Cardiac fibroblast (primary cell): ENCODE measurements at regions not wholly inside any gene's neighbourhood (a gene's known extent, or its start where the extent isn't known, plus 50 kb on each side); places are given as distances from the start of the nearest gene placed in this dataset.

Experiments used
- DNase-seq, 2 donors: peaks; one replicate each; pipeline versions ENCODE4 v3.0.0 to v3.0.0-alpha.2; 2010; ENCODE audit warnings: low read depth in 2 of 2
- H3K4me3 ChIP-seq, 2 donors: replicated peaks in 1 of 2; 1 replicate in 1 of 2; 2 replicates in 1 of 2; pipeline ENCODE4 v1.5.1; 2011; ENCODE audit warnings: low read depth in 2 of 2, low read length in 2 of 2, mild to moderate bottlenecking in 2 of 2, moderate library complexity in 1 of 2
- TF ChIP-seq, protein P1 (sequence below): IDR thresholded peaks from one replicate; pipeline ENCODE4 v1.5.1; 2011; ENCODE audit warnings: low read depth, mild to moderate bottlenecking, low read length, inconsistent platforms

DNA sequence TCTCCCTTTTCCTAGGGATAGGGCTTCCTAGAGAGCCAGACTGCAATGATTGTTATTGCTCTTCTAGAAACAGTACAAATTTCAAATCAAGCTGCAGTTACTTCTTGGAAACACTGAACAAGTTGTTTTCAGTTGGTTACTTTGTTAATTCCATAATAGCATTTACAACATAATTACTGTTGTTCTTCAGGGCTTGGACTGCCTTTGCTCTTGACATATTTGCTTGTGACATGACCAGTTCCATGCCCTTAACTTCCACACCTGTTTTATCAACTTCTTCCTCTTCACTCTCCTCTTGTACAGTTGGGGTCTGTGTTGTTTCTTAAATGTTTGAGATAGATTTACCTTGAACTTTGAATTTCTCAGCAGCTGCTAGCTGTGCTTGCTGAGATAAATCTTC is 104.4 kb downstream of the SEC23IP start:
- DNase-seq: no peak
- H3K4me3 ChIP-seq: no peak overlapping the region
- TF ChIP-seq, protein P1, sequence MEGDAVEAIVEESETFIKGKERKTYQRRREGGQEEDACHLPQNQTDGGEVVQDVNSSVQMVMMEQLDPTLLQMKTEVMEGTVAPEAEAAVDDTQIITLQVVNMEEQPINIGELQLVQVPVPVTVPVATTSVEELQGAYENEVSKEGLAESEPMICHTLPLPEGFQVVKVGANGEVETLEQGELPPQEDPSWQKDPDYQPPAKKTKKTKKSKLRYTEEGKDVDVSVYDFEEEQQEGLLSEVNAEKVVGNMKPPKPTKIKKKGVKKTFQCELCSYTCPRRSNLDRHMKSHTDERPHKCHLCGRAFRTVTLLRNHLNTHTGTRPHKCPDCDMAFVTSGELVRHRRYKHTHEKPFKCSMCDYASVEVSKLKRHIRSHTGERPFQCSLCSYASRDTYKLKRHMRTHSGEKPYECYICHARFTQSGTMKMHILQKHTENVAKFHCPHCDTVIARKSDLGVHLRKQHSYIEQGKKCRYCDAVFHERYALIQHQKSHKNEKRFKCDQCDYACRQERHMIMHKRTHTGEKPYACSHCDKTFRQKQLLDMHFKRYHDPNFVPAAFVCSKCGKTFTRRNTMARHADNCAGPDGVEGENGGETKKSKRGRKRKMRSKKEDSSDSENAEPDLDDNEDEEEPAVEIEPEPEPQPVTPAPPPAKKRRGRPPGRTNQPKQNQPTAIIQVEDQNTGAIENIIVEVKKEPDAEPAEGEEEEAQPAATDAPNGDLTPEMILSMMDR: no peak

DNA sequence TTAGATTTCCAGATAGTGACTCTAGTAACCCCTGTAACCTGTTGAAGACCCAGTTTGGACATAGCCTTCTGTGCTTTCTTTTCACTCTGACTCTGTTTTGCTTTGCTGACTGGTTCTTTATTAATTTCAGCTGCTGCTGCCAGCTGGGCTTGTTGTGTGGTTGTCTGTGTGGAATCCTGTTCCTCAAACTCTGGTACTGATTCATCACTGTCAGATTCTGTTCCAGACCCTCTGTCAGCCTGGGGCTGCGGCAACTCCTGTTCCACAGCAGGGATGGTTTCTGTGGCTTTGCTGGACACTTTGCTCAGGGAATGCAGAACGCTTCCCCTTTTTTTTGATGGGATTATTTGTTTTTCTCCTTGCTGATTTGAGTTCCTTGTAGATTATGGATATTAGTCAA is 104.9 kb downstream of the SEC23IP start:
- DNase-seq: no peak
- H3K4me3 ChIP-seq: no peak overlapping the region
- TF ChIP-seq, protein P1: no peak

DNA sequence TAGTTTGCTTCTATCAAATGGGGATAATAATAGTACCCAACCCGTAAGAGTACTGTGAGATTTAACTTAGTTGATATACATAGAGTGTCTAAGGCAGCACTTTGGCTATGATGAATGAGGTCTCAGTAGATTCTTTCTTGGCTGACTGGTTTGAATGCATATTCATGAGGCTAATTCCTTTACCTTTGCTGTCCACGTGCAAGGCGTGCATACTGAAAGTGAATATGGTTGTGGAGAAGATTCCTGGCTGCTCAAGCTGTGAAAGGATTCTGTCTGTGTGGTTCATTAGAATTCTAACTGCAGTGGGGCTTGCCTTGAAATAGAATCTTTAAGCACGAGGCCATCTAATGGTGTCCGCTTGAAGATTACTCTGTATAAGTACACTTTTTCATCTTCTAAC is 110.3 kb downstream of the SEC23IP start:
- TF ChIP-seq, protein P1: no peak
- H3K4me3 ChIP-seq: no peak overlapping the region
- no peak for DNase-seq

DNA sequence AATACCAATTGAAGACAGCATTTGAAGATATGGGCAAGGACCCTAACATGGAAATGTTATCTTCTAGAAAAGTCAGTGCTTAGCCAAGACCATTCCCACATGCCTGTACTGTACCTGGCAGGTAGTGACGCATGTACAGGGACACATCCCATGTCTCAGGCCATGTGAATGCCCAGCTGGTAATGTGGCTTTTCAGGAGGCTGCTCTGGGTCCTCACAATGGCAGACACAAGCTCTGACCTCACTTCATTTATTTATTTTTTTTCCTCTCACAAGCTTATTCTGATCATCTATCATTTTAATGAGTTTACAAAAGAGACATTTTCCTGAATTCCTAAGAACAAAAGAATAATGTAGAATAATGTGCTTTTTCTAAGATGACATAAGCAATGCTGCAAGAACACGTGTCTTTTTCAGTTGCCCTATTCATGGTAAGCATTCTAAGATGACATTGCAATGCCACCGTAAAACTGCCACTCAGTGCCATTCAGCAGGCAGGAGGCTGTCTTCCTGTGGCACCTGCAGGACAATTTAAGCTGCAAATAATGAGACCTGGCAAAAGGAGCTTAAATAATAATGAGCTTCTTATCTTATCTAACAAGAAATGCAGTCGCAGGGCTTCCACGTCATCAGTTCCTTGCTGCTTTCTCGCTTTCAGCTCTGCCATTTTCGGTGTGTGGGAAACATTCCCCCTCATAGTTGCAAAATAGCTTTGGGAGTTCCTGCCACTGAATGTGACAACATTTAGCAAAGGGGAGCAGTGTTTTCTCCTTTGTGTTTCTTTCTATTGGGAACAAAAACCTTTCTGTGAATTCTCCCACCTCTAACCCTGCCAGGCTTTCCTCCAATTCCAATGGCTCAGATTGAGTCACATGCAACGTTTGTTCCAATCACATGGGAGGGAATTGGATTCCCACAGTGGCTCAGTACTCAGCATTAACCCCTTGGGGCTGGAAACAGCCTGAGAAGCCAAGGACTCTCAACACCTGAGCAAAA is 113.0 kb downstream of the SEC23IP start:
- no peak for DNase-seq
- H3K4me3 ChIP-seq: no peak overlapping the region
- TF ChIP-seq, protein P1: no peak

DNA sequence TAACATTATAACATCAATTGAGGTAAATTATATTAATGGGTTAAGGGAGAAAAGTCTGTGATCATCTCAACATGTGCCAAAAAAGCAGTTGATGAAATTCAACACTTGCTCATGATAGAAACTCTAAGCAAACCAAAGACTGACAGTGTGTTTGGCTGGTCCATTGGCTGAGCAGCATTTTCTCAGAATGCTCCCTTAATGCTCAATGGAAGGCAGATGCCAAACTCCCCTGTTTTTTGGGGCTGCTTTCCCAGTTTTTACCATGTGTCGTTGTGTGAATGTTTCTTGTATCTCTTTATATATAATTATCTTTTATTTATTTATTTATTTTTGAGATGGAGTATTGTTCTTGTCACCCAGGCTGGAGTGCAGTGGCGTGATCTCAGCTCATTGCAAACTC is 114.7 kb downstream of the SEC23IP start:
- TF ChIP-seq, protein P1: no peak
- no peak overlapping the region for H3K4me3 ChIP-seq
- no peak for DNase-seq

DNA sequence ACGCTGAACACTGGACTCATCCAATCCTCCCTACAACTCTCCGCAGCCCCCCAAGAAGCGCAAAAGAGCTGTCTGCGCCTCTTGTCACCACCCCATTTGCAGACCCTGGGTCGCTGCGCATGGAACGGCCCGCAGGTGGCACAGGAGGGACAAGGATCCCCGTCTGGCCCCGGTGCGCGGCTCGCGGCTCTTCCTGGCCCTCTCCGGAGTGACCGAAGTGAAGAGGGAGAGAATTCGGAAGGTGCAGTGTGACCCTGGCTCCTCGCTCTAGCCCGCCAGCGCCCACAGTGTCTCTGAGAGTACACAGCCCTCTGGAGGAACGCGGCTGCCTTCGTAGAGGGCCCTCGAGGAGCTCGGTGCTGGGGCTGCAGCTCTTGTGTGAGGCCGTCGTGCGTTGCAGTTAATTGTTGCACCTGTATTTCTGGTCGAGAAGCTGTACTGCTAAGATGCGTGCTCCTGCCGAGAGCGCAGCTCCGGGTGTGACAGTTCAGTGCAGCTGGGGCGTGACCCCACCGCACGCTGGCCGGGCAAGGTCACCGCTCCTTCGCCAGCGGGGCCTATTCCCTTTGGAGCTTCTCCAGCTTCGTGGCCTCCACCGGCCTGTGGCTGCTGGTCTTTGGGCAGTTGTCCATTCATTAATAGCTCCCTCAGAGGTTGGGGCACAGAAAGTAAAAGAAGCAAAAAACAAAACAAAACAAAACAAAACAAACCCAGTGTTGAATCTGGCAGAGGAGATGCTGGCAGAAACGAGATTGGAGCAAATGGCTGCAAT is 119.0 kb downstream of the SEC23IP start:
- no peak for DNase-seq
- H3K4me3 ChIP-seq: no peak overlapping the region
- TF ChIP-seq, protein P1: no peak
